Suprapubic skin (tissue), 4 donors: ENCODE measurements at regions not wholly inside any gene's neighbourhood (a gene's known extent, or its start where the extent isn't known, plus 50 kb on each side); places are given as distances from the start of the nearest gene placed in this dataset.

Experiments used
- DNase-seq, 2 donors: peaks; one replicate each; pipeline ENCODE4 v3.0.0-alpha.2; 2019; ENCODE audit warnings: low spot score in 2 of 2
- H3K27ac ChIP-seq: fragments of 200-600 bp; sonication (generic); one replicate; pipeline ENCODE4 v1.5.1; 2019
- H3K27me3 ChIP-seq: fragments of 200-600 bp; sonication (generic); one replicate; pipeline ENCODE4 v1.5.1; 2019
- H3K36me3 ChIP-seq: fragments of 200-600 bp; sonication (generic); one replicate; pipeline ENCODE4 v1.5.1; 2019
- H3K4me1 ChIP-seq: fragments of 200-600 bp; sonication (generic); one replicate; pipeline ENCODE4 v1.5.1; 2019
- H3K4me3 ChIP-seq: fragments of 200-600 bp; sonication (generic); one replicate; pipeline ENCODE4 v1.5.1; 2019; ENCODE audit warnings: mild to moderate bottlenecking
- H3K9me3 ChIP-seq: fragments of 200-600 bp; sonication (generic); one replicate; pipeline ENCODE4 v1.5.1; 2019
- EP300 ChIP-seq: sonication (generic); formaldehyde crosslinking; IDR thresholded peaks from one replicate; pipeline ENCODE4 v1.6.1; 2017; ENCODE audit warnings: antibody characterized with exemption
- POLR2A ChIP-seq, 2 donors: fragments of 450-650 bp; IDR thresholded peaks; one replicate each; pipeline ENCODE4 v1.6.1; 2017; ENCODE audit warnings: antibody characterized with exemption in 2 of 2, mild to moderate bottlenecking in 2 of 2, moderate library complexity in 2 of 2
- POLR2AphosphoS5 ChIP-seq, 3 donors: sonication (generic); formaldehyde crosslinking; IDR thresholded peaks; one replicate each; pipeline ENCODE4 v1.6.1; 2017; ENCODE audit warnings: antibody characterized with exemption in 3 of 3
- WGBS: methylation state at CpG from one replicate; pipeline ENCODE4 v1.1.5; 2018; 5-methylcytosine and 5-hydroxymethylcytosine counted together
- TF ChIP-seq, protein P1 (sequence below), 2 donors: fragments of 200-600 bp in 1 of 2; fragments of 450-650 bp in 1 of 2; sonication (generic) in 1 of 2; IDR thresholded peaks; one replicate each; pipeline ENCODE4 v1.5.1; 2016 to 2019; ENCODE audit warnings: antibody characterized with exemption in 2 of 2, mild to moderate bottlenecking in 1 of 2, moderate library complexity in 1 of 2

GRCh38 chr22:48871176-48871840 is 956.4 kb downstream of the BRD1 start:
- H3K36me3 ChIP-seq, result no peaks in the 10 kb centered on the region

GRCh38 chr22:48870436-48870835 is 957.2 kb downstream of the BRD1 start:
- no peak overlapping the region for H3K27ac ChIP-seq
- DNase-seq, result peak in 1 of 2 donors; percentile 72
- 81% methylated on average over 13 of the region's 13 CpGs for WGBS
- no peaks in the 10 kb centered on the region for H3K9me3 ChIP-seq
- TF ChIP-seq, protein P1, sequence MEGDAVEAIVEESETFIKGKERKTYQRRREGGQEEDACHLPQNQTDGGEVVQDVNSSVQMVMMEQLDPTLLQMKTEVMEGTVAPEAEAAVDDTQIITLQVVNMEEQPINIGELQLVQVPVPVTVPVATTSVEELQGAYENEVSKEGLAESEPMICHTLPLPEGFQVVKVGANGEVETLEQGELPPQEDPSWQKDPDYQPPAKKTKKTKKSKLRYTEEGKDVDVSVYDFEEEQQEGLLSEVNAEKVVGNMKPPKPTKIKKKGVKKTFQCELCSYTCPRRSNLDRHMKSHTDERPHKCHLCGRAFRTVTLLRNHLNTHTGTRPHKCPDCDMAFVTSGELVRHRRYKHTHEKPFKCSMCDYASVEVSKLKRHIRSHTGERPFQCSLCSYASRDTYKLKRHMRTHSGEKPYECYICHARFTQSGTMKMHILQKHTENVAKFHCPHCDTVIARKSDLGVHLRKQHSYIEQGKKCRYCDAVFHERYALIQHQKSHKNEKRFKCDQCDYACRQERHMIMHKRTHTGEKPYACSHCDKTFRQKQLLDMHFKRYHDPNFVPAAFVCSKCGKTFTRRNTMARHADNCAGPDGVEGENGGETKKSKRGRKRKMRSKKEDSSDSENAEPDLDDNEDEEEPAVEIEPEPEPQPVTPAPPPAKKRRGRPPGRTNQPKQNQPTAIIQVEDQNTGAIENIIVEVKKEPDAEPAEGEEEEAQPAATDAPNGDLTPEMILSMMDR (IDR thresholded peaks at IDR 0.05), result no peak
- TF ChIP-seq EP300, result no peak
- TF ChIP-seq POLR2AphosphoS5 (IDR thresholded peaks at IDR 0.05), result no peak
- no peak for TF ChIP-seq POLR2A (IDR thresholded peaks at IDR 0.05)
- no peaks in the 10 kb centered on the region for H3K4me1 ChIP-seq
- H3K27me3 ChIP-seq, result peaks cover 41% of the 10 kb centered on the region
- no peak overlapping the region for H3K4me3 ChIP-seq
- no peaks in the 10 kb centered on the region for H3K36me3 ChIP-seq

More at GRCh38 chr22:48871176-48871840, 956.4 kb downstream of the BRD1 start:
- Histone ChIP-seq H3K27ac (no peak overlapping the region), H3K4me1 (no peaks in the 10 kb centered on the region), H3K9me3 (no peaks in the 10 kb centered on the region), H3K4me3 (no peak overlapping the region), H3K27me3 (peaks cover 33% of the 10 kb centered on the region)
- TF ChIP-seq POLR2A (IDR thresholded peaks at IDR 0.05), result no peak
- no peak for TF ChIP-seq POLR2AphosphoS5 (IDR thresholded peaks at IDR 0.05)
- TF ChIP-seq EP300, result no peak
- TF ChIP-seq, protein P1 (IDR thresholded peaks at IDR 0.05), result no peak
- WGBS, result 69% methylated on average over 9 of the region's 12 CpGs
- peak in 1 of 2 donors; percentile 56 for DNase-seq

DNA sequence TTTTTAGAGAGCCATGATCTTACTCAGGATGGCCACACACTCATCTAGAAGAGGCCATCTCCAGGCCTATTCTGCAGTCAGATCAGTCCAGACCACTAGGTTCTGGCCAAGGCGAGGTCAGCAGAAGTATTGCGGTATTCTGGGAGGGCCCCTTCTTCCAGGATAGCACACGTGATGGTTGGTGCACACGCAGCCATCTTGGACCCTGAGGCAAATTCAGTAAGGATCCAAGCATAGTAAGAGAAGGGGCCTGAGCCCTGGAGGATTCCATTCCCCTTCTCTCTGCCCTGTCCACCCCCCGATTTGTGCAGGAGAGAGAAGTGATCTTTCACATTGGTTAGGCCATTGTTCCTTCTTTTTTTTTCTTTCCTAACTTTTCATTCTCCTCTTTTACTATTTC is 957.9 kb downstream of the BRD1 start:
- Histone ChIP-seq H3K27ac (no peak overlapping the region), H3K4me1 (no peaks in the 10 kb centered on the region), H3K27me3 (peaks cover 36% of the 10 kb centered on the region), H3K36me3 (no peaks in the 10 kb centered on the region), H3K9me3 (no peaks in the 10 kb centered on the region), H3K4me3 (no peak overlapping the region)
- 87% methylated on average over 5 of the region's 5 CpGs for WGBS
- TF ChIP-seq POLR2AphosphoS5 (IDR thresholded peaks at IDR 0.05) (no peak), POLR2A (IDR thresholded peaks at IDR 0.05) (no peak), EP300 (no peak)
- TF ChIP-seq, protein P1 (IDR thresholded peaks at IDR 0.05), result no peak
- no peak for DNase-seq

DNA sequence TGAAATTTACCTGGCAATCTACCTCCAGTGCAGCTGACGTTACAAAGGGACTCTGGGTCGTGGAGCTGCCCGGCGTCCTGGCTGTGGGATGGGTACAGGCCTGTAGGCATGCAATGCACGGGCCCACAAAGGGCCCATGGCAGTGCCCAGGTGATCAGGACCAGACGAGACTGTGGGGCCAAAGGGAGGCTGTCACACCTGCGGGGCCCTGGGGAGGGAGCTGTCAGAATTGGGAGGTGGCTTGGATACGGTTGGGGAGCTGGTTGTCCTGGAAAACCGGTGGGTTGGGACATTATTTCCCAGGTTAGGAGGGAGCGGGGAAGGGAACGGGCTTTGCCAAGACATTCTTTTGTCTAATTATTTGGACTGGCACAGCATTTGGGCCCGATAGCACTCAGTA is 958.5 kb downstream of the BRD1 start:
- H3K4me3 ChIP-seq, result no peak overlapping the region
- H3K36me3 ChIP-seq, result no peaks in the 10 kb centered on the region
- 82% methylated on average over 12 of the region's 12 CpGs for WGBS
- no peaks in the 10 kb centered on the region for H3K4me1 ChIP-seq
- H3K27me3 ChIP-seq, result peaks cover 38% of the 10 kb centered on the region
- DNase-seq, result peak in 1 of 2 donors; percentile 54
- H3K9me3 ChIP-seq, result no peaks in the 10 kb centered on the region
- TF ChIP-seq POLR2AphosphoS5 (IDR thresholded peaks at IDR 0.05) (no peak), EP300 (no peak), POLR2A (IDR thresholded peaks at IDR 0.05) (no peak)
- TF ChIP-seq, protein P1 (IDR thresholded peaks at IDR 0.05), result no peak
- H3K27ac ChIP-seq, result no peak overlapping the region

DNA sequence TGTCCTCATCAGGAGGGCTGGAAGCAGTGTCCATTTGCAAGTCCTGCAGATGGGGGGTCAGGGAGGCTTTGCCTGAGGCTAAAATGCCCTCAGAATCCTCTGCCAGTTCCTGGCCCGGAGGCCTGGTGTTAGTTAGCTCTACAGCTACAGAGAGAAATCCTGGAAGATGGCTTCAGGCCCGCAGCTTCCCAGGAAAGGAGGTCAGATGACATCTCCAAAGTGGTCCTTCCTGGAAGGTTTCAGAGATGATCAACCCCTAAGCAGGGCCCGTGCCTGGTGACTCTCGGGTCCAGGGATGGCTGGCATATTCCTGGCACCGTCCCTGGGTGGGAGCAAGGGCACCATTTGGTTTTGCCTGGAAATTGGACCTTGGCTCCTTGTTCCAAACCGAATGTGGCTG is 959.1 kb downstream of the BRD1 start:
- no peaks in the 10 kb centered on the region for H3K4me1 ChIP-seq
- 39% methylated on average over 3 of the region's 6 CpGs for WGBS
- H3K9me3 ChIP-seq, result no peaks in the 10 kb centered on the region
- no peak overlapping the region for H3K4me3 ChIP-seq
- TF ChIP-seq POLR2AphosphoS5 (IDR thresholded peaks at IDR 0.05), result no peak
- no peak for TF ChIP-seq EP300
- TF ChIP-seq, protein P1 (IDR thresholded peaks at IDR 0.05), result no peak
- TF ChIP-seq POLR2A (IDR thresholded peaks at IDR 0.05), result no peak
- H3K36me3 ChIP-seq, result no peaks in the 10 kb centered on the region
- DNase-seq, result peak in 1 of 2 donors; percentile 71
- H3K27ac ChIP-seq, result no peak overlapping the region
- H3K27me3 ChIP-seq, result peaks cover 43% of the 10 kb centered on the region
